ENCODE measurements at regions not wholly inside any gene's neighbourhood (a gene's known extent, or its start where the extent isn't known, plus 50 kb on each side); places are given as distances from the start of the nearest gene placed in this dataset.

DNA sequence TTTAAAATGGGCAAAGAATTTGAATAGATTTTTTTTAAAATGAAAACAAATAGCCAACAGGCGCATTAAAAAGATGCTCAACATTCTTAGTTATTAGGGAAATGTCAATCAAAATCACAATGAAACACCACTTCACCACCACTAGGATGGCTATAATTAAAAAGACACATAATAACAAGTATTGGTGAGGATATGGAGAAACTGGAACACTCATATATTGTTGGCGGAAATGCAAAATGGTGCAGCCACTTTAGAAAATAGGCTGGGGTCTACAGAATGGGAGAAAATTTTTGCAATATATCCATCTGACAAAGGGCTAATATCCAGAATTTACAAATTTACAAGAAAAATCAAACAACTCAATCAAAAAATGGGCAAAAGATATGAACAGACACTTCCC, 107.8 kb upstream of the FOXD3 start:
- Histone ChIP-seq H3F3A (ENCODE audit: low read depth) (no peaks in the 10 kb centered on the region), H3K9me3 (ENCODE audit: insufficient read depth, low read depth, low read length) (no peaks in the 10 kb centered on the region; the same call in 1 of the 2 replicates), H4K20me1 (ENCODE audit: insufficient read depth, low read length, poor library complexity, severe bottlenecking) (no peaks in the 10 kb centered on the region), H2AFZ (ENCODE audit: low read length) (no peak overlapping the region), H3K9ac (ENCODE audit: low read depth, low read length, poor library complexity, severe bottlenecking) (no peak overlapping the region), H3K79me2 (ENCODE audit: insufficient read depth, low read length) (no peaks in the 10 kb centered on the region), H3K4me2 (ENCODE audit: low read depth, low read length, poor library complexity, severe bottlenecking) (no peak overlapping the region), H3K4me3 (ENCODE audit: low read length, poor library complexity, severe bottlenecking) (no peak overlapping the region), H3K36me3 (ENCODE audit: insufficient read depth, low read length) (no peaks in the 10 kb centered on the region), H3K27me3 (ENCODE audit: insufficient read depth, low read length, poor library complexity, severe bottlenecking) (no peaks in the 10 kb centered on the region), H3K4me1 (ENCODE audit: insufficient read depth, low read length, poor library complexity, severe bottlenecking) (no peaks in the 10 kb centered on the region), H3K9me2 (replicated peaks; ENCODE audit: low read depth, low read length) (no peaks in the 10 kb centered on the region)
- TF ChIP-seq, protein P1, sequence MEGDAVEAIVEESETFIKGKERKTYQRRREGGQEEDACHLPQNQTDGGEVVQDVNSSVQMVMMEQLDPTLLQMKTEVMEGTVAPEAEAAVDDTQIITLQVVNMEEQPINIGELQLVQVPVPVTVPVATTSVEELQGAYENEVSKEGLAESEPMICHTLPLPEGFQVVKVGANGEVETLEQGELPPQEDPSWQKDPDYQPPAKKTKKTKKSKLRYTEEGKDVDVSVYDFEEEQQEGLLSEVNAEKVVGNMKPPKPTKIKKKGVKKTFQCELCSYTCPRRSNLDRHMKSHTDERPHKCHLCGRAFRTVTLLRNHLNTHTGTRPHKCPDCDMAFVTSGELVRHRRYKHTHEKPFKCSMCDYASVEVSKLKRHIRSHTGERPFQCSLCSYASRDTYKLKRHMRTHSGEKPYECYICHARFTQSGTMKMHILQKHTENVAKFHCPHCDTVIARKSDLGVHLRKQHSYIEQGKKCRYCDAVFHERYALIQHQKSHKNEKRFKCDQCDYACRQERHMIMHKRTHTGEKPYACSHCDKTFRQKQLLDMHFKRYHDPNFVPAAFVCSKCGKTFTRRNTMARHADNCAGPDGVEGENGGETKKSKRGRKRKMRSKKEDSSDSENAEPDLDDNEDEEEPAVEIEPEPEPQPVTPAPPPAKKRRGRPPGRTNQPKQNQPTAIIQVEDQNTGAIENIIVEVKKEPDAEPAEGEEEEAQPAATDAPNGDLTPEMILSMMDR (conservative IDR thresholded peaks at IDR 0.05; ENCODE audit: low read length): no peak

DNA sequence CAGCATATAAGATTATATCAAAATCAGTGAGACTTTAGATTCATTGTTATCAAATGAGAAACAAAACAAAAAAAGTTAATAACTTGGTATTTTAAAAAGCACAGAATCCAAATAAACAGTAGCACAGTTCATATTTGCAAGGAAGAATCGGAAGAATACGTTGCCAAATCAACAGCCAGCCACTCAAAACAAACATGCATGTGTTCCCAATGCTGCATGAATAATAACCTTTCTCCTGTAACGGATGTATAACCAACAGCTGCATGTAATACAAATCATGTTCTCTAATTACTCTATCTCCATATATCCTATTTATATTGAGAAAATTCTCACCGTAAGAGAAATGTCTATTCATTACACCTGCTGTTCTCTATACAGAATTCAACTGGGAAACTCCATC, 98.9 kb upstream of the FOXD3 start:
- H3K27me3 ChIP-seq (ENCODE audit: insufficient read depth, low read length, poor library complexity, severe bottlenecking): no peaks in the 10 kb centered on the region
- no peak overlapping the region for H2AFZ ChIP-seq (ENCODE audit: low read length)
- H3K9me2 ChIP-seq (replicated peaks; ENCODE audit: low read depth, low read length): no peaks in the 10 kb centered on the region
- no peaks in the 10 kb centered on the region for H3K9me3 ChIP-seq (ENCODE audit: insufficient read depth, low read depth, low read length)
- H3F3A ChIP-seq (ENCODE audit: low read depth): no peaks in the 10 kb centered on the region
- H3K4me2 ChIP-seq (ENCODE audit: low read depth, low read length, poor library complexity, severe bottlenecking): no peak overlapping the region
- no peak for TF ChIP-seq EZH2phosphoT487 (IDR thresholded peaks at IDR 0.05; ENCODE audit: borderline replicate concordance)
- TF ChIP-seq, protein P1 (conservative IDR thresholded peaks at IDR 0.05; ENCODE audit: low read length): no peak
- H4K20me1 ChIP-seq (ENCODE audit: insufficient read depth, low read length, poor library complexity, severe bottlenecking): no peaks in the 10 kb centered on the region
- no peaks in the 10 kb centered on the region for H3K79me2 ChIP-seq (ENCODE audit: insufficient read depth, low read length)
- no peak overlapping the region for H3K9ac ChIP-seq (ENCODE audit: low read depth, low read length, poor library complexity, severe bottlenecking)
- no peaks in the 10 kb centered on the region for H3K4me1 ChIP-seq (ENCODE audit: insufficient read depth, low read length, poor library complexity, severe bottlenecking)
- H3K36me3 ChIP-seq (ENCODE audit: insufficient read depth, low read length): no peaks in the 10 kb centered on the region
- no peak overlapping the region for H3K4me3 ChIP-seq (ENCODE audit: low read length, poor library complexity, severe bottlenecking)

DNA sequence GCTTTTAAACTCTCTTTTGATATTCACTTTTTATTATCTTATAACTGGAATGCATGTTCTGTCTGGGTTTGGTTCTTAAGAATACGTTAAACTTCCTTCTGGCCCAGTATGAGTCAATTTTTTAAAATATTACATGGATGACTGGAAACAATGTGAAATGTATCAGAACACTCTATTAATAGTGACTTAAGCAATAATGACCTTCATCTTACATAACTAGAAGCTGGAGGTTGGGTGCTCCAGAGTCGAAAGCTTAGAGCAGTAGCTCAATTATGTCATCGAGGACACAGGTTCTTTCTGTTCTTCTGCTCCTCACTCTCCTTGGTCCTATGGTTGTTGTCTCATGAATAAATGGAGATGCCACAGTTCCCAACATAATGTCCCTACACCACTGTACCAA, 91.6 kb upstream of the FOXD3 start:
- H3K9me3 ChIP-seq (ENCODE audit: insufficient read depth, low read depth, low read length): peaks cover 5% of the 10 kb centered on the region; the same call in 1 of the 2 replicates
- H3K27me3 ChIP-seq (ENCODE audit: insufficient read depth, low read length, poor library complexity, severe bottlenecking): no peaks in the 10 kb centered on the region
- no peaks in the 10 kb centered on the region for H3K9me2 ChIP-seq (replicated peaks; ENCODE audit: low read depth, low read length)
- TF ChIP-seq, protein P1 (conservative IDR thresholded peaks at IDR 0.05; ENCODE audit: low read length): no peak
- no peak for TF ChIP-seq EZH2phosphoT487 (IDR thresholded peaks at IDR 0.05; ENCODE audit: borderline replicate concordance)
- no peaks in the 10 kb centered on the region for H3K79me2 ChIP-seq (ENCODE audit: insufficient read depth, low read length)
- H3F3A ChIP-seq (ENCODE audit: low read depth): no peaks in the 10 kb centered on the region
- no peaks in the 10 kb centered on the region for H3K4me1 ChIP-seq (ENCODE audit: insufficient read depth, low read length, poor library complexity, severe bottlenecking)
- H3K9ac ChIP-seq (ENCODE audit: low read depth, low read length, poor library complexity, severe bottlenecking): no peak overlapping the region
- H2AFZ ChIP-seq (ENCODE audit: low read length): no peak overlapping the region
- H4K20me1 ChIP-seq (ENCODE audit: insufficient read depth, low read length, poor library complexity, severe bottlenecking): no peaks in the 10 kb centered on the region
- H3K4me3 ChIP-seq (ENCODE audit: low read length, poor library complexity, severe bottlenecking): no peak overlapping the region
- no peaks in the 10 kb centered on the region for H3K36me3 ChIP-seq (ENCODE audit: insufficient read depth, low read length)
- H3K4me2 ChIP-seq (ENCODE audit: low read depth, low read length, poor library complexity, severe bottlenecking): no peak overlapping the region
